ENCODE measurements at regions not wholly inside any gene's neighbourhood (a gene's known extent, or its start where the extent isn't known, plus 50 kb on each side); places are given as distances from the start of the nearest gene placed in this dataset.

- TF ChIP-seq, protein P1, sequence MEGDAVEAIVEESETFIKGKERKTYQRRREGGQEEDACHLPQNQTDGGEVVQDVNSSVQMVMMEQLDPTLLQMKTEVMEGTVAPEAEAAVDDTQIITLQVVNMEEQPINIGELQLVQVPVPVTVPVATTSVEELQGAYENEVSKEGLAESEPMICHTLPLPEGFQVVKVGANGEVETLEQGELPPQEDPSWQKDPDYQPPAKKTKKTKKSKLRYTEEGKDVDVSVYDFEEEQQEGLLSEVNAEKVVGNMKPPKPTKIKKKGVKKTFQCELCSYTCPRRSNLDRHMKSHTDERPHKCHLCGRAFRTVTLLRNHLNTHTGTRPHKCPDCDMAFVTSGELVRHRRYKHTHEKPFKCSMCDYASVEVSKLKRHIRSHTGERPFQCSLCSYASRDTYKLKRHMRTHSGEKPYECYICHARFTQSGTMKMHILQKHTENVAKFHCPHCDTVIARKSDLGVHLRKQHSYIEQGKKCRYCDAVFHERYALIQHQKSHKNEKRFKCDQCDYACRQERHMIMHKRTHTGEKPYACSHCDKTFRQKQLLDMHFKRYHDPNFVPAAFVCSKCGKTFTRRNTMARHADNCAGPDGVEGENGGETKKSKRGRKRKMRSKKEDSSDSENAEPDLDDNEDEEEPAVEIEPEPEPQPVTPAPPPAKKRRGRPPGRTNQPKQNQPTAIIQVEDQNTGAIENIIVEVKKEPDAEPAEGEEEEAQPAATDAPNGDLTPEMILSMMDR (conservative IDR thresholded peaks at IDR 0.05; ENCODE audit: low read length), result no peak
- no peak for TF ChIP-seq EZH2phosphoT487 (IDR thresholded peaks at IDR 0.05; ENCODE audit: borderline replicate concordance, low read depth, low read length)
Observed at GRCh38 chr20:52004018-52004417, 187.6 kb downstream of the ZFP64 start.
